GM20000 (cell line): ENCODE measurements at regions not wholly inside any gene's neighbourhood (a gene's known extent, or its start where the extent isn't known, plus 50 kb on each side); places are given as distances from the start of the nearest gene placed in this dataset.
"Not testable (repeated sequence)": the region's sequence is repeated elsewhere in the genome, so short reads cannot be mapped to it uniquely, and the experiment has no call there.

Source experiments
- DNase-seq: peaks from one replicate; pipeline ENCODE4 v3.0.0; 2012; ENCODE audit warnings: low spot score
- TF ChIP-seq, protein P1 (sequence below): IDR thresholded peaks from 2 replicates; pipeline ENCODE4 v1.5.1; 2012; ENCODE audit warnings: mild to moderate bottlenecking, control low read depth; ENCODE audit errors: extremely low read depth, missing control alignments

DNA sequence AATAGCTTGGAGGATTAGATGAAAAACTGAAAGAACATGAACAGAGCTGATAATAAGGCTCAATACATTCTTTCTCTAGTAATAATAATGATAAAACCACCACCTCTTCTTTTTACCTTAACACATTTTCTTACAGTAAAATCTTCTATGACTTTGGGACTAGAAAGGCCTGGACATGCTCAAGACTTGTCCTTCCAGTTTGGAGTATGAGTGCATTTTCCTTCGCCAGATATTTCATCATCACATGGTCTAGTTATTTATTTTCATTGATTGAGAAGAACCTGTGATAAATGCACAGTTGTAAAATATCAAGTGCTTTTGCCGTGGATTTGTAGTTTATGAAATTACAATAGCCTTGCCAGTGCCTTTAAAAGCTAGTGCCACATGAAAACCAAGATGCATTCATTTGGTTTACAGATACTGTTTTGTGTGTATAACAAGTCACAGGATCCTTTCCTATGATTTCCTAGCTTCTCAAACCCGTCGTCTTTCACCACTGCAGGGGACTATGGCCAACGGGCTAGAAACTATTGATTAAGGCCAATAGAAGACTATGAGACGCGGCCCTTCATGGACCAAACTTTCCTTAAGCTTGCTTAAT lies 200.2 kb upstream of the ZNF217 start:
- TF ChIP-seq, protein P1, sequence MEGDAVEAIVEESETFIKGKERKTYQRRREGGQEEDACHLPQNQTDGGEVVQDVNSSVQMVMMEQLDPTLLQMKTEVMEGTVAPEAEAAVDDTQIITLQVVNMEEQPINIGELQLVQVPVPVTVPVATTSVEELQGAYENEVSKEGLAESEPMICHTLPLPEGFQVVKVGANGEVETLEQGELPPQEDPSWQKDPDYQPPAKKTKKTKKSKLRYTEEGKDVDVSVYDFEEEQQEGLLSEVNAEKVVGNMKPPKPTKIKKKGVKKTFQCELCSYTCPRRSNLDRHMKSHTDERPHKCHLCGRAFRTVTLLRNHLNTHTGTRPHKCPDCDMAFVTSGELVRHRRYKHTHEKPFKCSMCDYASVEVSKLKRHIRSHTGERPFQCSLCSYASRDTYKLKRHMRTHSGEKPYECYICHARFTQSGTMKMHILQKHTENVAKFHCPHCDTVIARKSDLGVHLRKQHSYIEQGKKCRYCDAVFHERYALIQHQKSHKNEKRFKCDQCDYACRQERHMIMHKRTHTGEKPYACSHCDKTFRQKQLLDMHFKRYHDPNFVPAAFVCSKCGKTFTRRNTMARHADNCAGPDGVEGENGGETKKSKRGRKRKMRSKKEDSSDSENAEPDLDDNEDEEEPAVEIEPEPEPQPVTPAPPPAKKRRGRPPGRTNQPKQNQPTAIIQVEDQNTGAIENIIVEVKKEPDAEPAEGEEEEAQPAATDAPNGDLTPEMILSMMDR = no peak
- no peak for DNase-seq

DNA sequence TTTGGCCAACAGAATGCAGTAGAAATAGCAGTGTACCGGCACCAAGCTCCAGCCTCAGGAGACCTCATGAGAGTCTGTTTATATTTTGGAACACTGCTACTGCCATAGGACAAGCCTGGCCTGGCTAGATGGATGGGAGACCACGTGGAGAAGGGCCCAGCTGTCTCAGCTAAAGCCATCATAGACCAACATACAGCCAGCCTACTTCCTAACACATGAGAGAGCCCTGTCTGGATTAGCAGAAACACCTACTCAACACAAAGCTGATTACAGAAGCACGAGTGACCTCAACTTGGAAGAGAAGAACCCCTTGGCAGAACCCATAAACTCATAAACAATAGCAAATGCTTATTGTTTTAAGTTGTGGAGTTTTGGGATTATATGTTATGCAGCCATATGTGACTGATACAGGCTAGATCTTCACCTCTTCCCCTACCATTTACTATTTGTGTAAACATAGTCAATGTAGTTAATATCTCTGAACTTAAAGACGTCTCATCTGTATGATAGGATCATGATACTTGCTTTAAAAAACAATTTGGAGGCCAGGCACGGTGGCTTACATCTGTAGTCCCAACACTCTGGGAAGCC lies 199.4 kb upstream of the ZNF217 start:
- DNase-seq = no peak
- TF ChIP-seq, protein P1 = no peak

DNA sequence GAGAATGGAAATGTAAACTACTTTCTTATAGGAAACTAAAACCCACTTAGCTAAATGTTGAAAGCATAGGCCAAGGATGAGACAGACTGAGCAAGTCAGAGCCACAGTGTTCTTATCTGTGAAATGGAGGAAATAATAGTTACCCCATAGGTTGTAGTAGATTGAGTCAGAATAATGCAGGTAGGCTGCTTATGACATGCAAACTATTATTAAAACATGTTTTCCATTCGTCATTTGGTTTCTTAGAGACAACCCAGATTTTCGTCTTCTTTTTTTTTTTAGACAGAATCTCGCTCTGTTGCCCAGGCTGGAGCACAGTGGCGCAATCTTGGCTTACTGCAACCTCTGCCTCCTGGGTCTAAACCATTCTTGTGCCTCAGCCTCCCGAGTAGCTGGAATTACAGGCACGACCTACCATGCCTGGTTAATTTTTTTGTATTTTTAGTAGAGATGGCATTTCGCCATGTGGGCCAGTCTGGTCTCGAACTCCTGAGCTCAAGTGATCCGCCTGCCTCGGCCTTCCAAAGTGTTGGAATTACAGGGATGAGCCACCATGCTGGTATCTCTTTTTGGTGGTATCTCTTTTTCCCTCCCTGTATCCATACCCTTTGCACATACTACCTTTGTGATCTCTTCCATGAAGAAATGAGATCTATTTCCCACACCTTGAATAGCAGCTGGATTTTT lies 196.5 kb upstream of the ZNF217 start:
- TF ChIP-seq, protein P1 = no peak

DNA sequence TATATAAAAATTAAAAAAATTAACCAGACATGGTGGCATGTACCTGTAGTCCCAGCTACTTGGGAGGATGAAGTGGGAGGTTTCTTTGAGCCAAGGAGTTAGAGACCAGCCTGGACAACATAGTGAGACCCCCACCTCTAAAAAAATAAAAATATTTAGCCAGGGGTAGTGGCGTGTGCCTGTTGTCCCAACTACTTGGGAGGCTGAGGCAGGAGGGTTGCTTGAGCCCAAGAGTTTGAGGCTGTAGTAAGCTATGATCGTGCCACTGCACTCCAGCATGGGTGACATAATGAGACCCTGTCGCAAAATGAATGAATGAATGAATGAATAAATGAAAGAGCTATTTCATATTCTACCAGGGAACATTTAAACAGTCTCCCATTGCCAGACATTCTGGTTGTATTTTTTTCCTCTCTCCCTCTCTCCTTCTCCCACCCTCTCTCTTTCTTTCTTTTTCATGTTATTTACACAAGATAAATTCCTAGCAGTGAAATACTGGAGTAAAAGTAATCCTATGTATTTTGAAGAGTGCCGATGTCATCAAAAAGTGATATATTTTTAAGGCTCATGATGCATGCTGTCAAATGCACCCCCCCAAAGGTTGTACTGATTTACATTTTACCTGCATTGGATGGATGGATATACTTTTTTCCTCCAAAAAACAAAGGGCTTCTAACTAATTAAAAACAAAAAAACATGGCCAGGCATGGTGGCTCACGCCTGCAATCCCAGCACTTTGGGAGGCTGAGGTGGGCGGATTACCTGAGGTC lies 194.8 kb upstream of the ZNF217 start:
- no peak for DNase-seq
- TF ChIP-seq, protein P1 = no peak

More for the DNA sequence above, 196.5 kb upstream of the ZNF217 start:
- no peak for DNase-seq

DNA sequence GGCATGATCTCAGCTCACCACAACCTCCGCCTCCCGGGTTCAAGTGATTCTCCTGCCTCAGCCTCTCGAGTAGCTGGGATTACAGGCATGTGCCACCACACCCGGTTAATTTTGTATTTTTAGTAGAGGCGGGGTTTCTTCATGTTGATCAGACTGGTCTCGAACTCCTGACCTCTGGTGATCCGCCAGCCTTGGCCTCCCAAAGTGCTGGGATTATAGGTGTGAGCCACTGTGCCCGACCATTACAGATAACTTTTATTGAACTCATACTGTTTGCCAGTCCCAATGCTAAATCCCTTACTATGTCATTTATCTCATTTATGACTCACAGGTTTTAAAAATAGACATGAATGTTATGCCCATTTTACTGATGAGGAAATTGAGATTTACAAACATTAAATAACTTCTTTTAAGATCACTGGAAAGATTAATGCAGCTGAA lies 193.9 kb upstream of the ZNF217 start:
- not testable (repeated sequence) for DNase-seq

DNA sequence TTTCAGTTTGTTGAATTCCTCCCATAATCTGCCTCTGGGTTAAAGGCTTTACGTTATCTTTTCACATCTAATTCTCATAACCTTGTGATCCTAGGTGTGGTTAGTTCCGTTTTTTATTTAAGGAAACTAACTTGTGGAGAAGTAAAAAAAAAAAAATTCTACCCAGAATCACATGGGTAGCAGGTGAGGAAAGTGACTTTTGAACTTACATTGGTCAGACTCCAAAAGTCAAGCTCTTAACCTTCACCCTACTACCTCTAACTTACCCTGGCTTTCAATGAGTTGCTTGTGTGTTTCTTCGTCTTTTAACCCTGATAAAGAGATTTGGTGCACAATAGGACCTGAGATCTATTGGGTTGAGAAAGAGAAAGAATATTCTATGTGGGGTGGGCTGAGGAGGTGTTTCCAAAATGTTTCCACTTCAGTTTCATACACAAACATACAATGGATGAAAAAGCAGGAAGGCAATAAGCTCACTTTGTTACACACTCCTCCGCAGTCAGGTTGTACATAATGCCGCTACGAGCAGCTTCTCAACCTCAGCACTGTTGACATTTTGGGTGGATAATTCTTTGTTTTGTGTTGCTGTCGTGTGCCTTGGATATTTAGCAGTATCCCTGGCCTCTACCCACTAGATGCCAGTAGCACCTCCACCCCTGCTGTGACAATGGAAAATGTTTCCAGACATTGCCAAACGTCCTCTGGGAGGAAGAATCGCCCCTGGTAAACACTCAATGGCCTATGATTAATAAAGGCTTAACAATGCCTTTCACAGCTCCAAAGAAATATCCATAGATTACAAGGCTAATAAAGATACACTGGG lies 193.0 kb upstream of the ZNF217 start:
- TF ChIP-seq, protein P1 = no peak
- no peak for DNase-seq

DNA sequence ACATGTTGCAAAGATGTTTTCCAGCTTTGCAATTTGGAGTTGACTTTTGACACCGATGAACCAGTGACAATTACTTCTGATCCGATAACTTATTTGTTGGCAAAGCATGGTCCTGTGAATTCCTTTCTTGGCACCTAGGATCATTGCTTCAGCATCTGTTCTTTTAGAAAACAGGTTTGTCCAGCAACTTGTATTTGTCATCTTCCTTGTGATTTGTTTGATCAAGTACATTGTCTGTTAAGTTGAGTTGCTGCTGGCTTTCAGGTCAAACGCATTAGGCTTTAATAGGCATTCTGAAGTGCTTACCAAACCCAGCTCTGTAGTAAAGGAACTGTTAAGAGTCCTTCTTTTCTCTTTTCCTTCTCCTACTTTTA lies 192.4 kb upstream of the ZNF217 start:
- TF ChIP-seq, protein P1 = no peak
- DNase-seq = no peak
